HG03108 (cell line): ENCODE measurements at regions not wholly inside any gene's neighbourhood (a gene's known extent, or its start where the extent isn't known, plus 50 kb on each side); places are given as distances from the start of the nearest gene placed in this dataset.

Source experiments
- ATAC-seq: cut with Tn5 transposase; IDR thresholded peaks from one replicate; pipeline ENCODE4 v1.9.1; 2021; ENCODE audit warnings: moderate library complexity; ENCODE audit not compliant: unreplicated experiment

DNA sequence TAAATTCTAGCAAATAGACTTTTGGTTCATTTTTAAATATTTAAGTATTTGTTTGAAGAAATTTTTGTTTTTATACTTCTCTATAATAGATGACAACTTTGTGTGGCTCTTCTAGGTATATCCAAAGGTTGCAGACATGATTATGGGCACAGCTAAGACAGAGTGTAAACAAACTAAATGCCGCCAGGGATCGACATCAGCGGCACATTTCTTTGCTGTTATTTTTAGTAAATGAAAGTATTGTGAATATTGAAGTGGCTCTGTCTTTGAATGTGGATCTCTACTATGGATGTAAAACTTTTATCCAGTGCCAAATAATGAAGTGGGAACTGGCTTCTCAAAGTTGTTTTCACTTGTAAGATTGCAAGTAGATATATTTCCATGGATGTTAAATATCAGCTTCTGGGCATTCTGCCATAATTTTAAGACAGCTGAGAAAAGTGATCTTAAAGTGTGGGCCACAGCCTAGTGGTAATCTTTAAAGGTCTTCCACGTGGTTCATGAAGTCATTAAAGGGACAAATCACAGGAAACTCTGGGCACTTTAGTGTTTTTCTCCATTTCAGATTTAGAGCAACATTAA lies 589.9 kb downstream of the ZNF608 start:
- no peak for ATAC-seq

DNA sequence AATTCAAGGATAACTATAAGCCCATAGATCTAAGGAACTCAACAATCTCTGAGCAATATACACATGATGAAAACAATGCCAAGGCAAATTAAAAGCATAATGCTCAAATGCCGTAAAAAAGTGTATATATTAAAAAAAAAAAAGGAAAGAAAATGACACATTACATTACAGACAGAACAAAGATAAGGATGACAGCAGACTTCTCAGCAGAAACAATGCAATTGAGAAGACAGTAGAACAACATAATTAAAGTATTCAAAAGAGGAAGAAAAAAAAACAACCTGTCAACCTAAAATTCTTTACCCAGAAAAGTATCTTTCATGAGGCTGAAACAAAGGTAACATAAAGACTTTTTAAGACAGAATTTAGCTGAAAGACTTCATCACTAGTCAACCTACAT lies 591.7 kb downstream of the ZNF608 start:
- ATAC-seq, result no peak

DNA sequence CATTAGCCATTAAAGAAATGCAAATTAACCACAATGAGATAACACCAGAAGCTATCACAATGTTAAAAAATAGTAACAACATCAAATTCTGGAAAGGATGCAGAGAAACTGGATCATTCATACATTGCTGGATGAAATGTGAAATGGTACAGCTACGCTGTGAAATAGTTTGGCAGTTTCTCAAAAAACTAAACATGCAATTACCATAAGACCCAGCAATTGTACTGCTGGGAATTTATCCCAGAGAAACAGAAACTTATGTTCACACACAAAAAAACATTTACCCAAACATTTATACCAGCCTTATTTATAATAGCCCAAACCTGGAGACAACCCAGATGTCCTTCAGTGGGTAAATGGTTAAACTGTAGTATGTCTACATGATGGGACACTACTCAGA lies 592.9 kb downstream of the ZNF608 start:
- no peak for ATAC-seq

DNA sequence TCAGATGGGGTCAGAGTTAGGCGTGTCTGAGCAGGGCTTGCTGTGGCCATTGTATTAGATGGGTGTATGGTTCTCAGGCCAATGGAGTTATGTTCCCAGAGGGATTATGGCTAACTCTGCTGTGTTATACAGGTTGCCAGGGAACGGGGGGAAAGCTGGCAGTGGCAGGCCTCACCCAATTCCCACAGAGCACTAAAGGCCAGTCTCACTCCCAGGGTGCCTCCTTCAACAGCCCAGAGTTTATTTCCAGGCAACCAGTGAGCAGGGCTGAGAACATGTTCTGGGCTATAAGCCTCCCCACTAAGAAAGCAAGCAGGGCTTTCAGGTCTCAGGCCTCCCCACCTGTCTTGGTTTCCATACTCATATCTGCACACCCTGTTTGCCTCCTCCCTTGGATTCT lies 597.9 kb downstream of the ZNF608 start:
- no peak for ATAC-seq

DNA sequence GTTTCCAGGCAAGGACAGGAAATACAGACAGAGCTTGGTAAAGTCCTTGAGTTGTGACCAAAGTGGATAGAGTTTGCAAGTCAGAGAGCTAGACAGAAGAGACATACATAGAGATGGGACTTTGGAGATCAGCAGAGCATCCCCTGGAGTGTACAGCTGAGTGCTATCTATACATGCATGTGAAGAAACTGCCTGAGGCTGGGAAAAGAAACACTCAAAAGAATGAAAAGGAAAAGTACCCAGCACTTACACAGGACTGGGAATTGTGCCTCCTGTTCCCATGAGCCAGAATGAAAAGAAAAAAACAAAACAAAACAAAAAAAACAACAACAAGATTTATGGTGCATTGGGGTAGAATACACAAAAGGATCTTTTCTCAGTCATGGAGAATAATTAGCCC lies 606.4 kb downstream of the ZNF608 start:
- no peak for ATAC-seq

DNA sequence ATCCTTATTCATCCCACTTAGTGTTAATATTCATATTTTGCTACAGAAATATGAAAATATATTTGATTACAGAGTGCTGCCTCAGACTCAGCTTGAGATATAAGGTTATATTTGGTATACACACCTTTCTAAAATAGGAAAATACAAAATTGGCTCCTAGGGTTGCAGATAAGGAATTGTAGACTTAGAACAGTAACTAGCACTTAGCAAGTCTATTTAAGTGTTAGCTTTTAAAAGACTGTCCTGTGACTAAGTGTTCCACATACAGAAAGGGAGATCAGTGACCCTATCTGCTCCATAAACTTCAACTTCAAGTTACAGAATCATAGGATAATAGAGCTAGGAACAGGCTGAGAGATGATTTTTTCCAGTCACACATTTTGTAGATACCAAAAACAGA lies 607.0 kb downstream of the ZNF608 start:
- no peak for ATAC-seq

DNA sequence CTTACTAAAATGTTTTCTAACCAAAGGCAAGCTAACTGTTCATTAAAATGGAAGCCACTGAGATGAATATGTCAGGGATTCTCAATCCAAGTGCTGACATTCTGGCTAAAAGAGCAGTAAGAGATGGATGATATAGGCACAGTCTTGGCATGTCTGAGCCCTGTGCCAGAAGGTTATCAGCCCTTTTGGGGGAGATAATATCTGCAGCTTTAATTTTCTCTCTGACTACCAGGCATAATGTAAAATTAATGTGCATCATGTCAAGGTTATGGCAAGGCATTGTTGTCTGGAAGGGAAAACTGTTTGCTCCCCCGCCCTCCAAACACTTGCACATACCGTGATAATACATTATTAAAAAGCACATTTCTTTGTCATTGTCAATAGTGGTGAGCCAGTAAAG lies 609.8 kb downstream of the ZNF608 start:
- no peak for ATAC-seq

DNA sequence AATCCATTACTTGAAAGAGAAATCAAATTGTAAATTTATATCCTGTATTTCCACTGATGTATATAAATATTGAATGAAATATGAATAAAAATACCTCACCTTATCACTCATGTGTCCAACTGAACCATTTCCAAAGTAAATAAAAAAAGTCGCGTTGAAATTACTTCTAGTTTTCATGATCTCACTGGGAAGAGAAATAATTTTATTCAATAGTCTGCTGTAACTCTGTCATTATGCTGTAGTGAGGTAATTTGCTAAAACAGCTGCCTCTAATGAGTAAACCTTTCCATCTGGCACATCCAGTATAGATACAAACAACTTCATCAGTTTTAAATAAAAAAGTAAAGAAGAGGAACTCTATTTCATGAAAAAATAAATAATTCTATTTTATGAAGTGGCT lies 611.5 kb downstream of the ZNF608 start:
- ATAC-seq, result no peak

DNA sequence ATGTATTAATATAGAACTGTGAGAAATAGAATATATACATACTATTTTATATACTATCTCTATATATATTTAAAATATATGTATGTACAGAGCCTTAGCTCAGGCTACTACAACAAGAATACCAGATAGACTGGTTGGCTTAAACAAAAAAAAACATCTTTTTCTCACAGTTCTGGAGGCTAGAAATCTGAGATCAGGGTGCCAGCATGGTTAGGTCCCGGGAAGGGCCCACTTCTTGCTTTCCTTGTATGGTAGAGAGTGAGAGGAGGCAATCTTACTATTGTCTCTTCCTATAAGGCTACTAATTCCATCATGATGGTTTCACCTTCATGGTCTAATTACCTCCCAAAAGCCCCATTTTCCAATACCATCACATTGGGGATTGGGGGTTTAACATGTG lies 613.0 kb downstream of the ZNF608 start:
- no peak for ATAC-seq

DNA sequence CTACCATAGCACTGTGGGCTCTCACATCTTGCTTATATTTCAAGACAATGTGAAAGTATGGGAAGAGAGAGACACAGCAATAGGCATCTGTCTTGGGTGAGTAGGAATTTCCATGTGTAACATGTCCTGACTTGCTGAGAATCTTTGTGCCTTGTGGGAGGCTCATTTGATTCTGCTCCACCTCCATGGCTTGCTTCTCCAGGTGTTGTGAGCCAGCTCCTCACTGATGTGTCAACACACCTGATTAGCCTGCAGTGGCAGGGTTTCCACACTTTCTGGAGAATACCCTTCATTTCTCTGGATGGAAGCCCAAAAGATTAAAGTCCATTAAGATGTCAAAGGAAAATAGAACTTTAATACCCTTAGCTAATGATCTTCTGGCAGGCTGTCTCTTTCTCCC lies 613.6 kb downstream of the ZNF608 start:
- no peak for ATAC-seq

DNA sequence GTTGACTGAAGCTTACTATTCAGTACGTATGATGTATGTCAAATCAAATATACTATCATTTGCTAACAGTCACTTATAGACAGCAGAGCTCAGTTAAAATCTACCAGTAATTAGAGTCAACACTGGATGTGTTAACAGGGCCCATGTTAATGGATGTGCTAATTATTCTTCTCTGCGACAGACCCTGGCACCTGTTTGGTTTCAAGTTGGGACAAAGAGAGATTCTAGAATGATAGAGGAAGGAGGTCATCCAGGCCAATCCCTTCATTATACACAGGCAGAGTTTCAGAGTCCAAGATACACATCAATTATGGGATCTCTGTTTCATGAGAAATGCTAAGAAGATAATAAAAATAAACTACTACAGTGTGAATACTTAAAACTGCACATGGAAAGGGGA lies 615.0 kb downstream of the ZNF608 start:
- no peak for ATAC-seq

DNA sequence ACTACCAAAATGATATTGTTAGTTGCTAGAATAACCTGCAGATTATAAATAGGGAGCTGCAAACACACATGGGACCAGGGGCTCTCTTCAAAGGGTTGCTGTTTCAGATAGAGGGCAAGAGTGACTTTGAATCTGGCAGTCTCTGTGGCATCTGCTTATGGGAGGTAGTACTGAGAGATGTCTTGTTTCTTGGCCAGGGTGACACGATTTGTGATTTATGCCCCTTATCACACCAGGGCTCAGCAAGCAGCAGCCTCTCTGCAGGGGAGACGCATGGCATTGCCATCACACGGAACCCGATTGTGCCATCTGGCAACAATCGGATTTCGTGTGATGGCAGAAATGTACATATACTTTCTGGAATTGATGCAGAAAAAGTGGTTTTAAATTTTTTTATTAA lies 615.6 kb downstream of the ZNF608 start:
- no peak for ATAC-seq

DNA sequence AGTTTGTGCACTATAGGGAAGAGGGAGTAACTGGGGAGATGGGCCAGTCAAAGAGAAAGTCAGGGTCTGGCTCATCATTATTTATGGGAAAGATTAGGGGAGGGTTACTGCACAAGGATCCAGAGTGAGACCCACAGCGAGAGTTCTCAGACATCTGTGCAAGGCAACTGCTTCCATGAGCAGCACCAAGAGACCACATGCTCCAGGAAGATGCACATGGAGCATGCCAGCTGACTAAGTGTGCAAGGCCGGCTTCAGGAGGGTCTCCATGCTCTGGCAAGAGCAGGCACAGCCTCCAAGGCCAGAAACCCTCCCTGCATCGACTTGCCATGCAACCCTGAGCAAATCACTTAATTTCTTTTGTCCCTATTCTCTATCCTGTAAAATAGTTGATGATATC lies 616.9 kb downstream of the CSNK1G3 start:
- ATAC-seq, result no peak

DNA sequence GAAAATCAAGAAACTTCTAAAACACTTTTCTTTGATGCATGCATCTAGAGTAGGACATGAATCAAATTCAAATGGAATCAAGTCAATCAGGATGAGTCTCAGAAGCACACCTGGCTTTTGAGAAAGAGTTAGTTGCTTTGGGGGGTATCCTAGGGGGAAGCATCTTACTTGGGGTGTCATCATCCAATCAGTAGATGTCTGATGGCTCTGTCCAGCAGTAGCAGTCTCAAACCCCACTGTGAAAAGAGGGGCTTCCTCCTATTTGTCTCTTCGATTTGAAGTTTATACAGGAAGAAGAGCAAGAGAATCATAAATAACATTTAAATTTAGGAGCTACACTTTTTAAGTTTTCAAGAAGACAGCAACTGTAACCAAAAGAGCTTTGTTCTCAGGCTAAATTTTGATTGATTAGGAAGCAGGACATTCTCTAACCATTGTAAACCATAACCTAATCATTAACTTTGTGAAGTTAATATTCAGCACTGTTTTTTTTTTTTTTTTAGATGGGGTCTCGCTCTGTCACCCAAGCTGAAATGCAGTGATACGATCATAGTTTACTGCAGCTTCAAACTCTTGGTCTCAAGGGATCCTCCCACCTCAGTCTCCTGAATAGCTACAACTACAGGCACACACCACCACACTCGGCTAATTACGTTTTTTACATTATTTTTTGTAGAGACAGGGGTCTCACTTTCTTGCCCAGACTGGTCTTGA lies 614.7 kb downstream of the CSNK1G3 start:
- peak; percentile 80 for ATAC-seq

DNA sequence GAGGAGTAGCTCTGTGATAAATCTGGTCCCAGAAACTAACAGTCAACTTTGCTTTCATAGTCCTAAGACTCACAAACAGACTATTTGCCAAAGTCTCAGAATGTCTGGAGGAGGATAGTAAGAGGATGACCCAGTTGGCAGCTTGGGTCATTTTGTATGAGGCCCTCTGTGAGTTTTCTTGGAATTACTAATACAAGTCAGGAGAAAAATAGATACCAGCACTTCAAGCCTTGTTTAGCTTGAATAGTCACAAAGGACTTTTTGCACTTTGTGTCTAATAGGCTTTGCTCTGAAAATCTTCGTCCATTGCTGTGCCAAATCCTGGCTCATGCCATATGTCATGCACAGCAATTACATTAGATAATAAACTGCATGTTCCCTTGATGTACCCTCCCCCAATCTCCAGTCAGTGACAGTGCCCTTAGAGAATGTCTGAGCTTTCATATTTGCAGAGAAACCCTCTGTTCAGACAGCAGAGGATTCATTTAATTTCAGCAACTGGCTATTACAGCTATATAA lies 612.8 kb downstream of the CSNK1G3 start:
- ATAC-seq, result no peak

DNA sequence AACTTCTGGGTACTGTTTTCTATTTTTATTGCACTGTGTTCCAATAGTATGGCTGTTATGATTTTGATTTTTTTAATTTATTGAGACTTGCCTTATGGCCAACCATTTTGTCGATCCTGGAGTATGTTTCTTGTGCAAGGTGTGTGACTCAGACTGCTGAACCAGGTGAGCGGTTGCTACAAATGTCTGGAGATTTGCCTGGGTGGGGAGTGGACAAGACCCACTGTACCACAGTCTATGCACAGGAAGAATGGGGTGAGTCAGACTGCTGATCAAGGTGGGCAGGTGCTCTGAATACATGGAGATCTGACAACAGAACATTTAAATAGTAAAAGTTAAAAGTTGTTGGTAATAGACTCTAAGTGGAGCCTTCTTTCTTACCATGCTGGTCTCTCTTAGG lies 609.2 kb downstream of the CSNK1G3 start:
- ATAC-seq, result no peak

DNA sequence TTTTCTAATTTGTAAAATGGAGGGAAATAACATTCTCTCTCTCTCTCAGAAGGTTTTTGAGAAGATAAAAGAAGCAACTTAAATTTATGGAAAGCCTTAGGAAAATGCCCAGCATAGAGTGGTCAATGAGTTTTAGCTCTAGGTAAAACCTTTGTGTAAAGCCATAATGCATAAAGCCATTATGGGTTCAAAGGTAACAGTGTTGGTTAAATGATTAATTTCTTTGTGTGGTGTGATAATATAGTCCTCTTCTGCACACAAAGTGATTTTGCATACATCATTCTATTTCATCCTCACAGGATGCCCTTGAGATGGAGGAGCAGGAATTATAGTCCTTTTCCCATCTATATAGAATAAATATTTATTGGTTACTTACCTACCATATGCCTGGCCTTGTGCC lies 602.9 kb downstream of the CSNK1G3 start:
- ATAC-seq, result no peak

DNA sequence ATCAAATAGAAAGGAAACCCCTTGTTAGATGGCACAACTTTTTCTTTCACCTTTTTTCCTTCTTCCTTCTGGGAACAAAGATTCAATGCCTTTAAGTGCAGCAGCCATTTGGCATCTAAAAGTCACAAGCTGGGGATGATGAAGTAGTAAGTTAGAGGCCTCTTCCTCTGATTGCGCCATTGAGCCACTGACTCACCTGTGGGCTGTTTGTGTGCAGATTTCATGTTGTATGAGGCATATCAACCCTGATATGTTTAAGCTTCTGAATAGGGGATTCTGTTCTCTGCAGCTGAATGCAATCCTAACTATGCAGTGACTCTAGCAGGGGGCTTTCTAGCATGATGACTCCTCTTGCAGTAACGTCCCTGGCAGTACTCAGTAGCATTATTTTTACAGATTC lies 599.9 kb downstream of the CSNK1G3 start:
- ATAC-seq, result no peak

DNA sequence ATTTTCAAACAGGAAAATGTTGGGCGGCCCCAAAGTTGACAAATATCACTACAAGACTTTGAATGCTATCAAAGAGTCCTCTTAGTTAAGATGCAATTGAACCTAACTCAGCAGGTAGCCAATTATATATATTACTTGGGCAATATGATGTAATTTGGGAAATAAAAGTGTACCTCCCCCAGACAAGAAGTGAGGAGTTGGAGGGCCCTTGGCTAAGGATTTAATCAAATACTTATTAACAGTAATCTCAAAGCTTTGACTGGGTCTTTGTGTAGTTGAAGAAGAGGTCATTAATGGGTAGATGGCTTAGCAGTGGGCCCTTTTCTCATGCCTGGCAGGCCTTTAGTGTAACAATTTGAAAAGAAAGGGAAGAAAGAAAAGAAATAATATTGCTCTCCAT lies 599.0 kb downstream of the CSNK1G3 start:
- ATAC-seq, result no peak

DNA sequence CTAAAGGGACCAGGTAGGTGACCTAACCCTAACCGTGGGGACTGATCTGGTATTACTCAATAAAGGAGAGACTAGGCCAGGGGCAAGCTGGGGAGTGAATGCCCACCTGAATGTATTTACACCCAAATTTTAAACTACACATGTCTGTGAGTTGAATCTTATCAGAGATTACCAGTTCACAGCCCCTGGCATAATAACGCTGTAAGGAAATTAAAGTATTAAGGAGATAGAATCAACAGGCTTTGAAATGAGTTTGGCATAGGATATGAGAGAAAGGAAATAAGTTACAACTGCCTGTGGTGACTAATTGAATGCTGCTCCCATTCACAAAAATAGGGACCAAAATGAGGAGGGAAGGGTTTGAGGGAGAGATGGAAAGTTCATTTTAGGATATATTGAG lies 593.3 kb downstream of the CSNK1G3 start:
- ATAC-seq, result no peak

DNA sequence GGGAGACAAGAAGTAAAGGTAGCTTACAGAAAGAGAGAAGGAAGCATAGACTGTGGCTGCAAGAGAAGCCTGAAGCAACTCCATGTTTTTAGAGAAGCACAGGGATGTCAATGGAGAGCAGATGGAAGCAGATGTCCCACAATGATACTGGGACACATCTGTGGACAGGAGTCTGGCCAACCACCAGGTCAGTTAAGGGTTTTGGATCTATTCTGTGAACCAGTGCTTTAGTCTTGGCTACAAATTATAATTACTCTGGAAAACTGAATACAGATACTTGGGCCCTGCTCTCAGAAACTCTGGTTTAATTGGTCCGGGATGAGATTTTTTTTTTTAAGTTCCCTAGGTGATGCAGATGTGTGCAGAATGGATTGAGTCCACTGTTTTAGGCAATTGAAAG lies 592.8 kb downstream of the CSNK1G3 start:
- ATAC-seq, result no peak

DNA sequence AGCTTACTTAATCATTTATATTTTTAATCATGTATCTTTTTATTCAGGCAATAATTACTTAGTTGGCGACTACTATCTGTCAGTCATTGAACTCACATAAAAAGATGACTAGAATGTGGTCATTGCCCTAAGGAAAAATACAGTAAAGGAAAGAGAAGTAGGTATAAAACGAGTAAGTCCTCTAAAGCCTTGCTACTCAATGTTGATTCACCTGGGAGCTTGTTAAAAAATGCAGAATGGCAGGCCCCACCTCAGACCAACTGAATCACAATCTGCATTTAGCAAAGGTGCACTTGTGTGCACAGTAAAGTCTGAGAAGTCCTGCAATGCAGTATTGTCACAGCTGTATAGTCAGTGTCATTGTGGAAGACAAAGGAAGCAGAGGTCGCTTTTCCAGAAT lies 592.4 kb downstream of the CSNK1G3 start:
- ATAC-seq, result no peak

DNA sequence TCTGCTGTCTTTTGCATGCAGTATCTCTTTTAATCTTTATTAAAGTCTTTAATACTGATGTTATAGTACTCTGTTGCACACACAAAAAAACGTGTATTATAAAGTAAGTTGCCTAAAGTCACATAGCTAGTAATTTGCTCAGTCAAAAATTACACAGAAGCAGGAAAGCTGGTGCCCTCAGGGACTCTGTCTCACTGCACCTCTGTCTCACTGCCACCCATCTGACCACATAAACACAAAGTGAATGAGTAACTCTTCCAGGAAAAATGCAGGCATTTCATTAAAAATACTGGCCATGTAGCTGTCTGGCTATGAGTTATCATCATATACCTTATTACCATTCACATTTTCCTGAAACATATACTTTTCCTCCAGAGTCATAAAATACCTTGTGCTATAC lies 591.7 kb downstream of the CSNK1G3 start:
- no peak for ATAC-seq
